AG09319 (cell line): ENCODE measurements at regions not wholly inside any gene's neighbourhood (a gene's known extent, or its start where the extent isn't known, plus 50 kb on each side); places are given as distances from the start of the nearest gene placed in this dataset.

Source experiments
- DNase-seq: peaks from one replicate; pipeline ENCODE4 v3.0.0-alpha.2; 2010; ENCODE audit warnings: low read depth; ENCODE audit errors: extremely low read depth
- TF ChIP-seq, protein P1 (sequence below): IDR thresholded peaks from 2 replicates; pipeline ENCODE4 v1.5.1; 2011; ENCODE audit warnings: low read depth, mild to moderate bottlenecking, inconsistent platforms, low read length, moderate library complexity

DNA sequence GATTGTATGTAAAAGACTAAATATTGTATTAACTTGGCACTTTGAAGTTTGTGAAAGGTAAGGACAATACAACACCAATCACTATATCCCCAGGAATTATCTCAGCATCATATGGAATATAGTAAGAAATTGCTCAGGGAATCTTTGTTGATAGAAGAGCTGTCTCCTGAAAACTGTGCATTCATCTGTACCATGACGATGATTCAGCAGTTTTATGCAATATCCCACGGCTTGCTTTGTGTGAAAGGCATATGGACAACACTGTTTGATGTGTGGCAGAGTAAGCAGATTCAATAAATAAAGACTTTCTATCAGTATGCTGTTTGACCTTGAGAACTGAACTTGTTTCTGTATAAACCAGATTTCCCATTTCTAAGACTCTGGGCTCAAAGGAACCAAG is 147.5 kb upstream of the PLN start:
- TF ChIP-seq, protein P1, sequence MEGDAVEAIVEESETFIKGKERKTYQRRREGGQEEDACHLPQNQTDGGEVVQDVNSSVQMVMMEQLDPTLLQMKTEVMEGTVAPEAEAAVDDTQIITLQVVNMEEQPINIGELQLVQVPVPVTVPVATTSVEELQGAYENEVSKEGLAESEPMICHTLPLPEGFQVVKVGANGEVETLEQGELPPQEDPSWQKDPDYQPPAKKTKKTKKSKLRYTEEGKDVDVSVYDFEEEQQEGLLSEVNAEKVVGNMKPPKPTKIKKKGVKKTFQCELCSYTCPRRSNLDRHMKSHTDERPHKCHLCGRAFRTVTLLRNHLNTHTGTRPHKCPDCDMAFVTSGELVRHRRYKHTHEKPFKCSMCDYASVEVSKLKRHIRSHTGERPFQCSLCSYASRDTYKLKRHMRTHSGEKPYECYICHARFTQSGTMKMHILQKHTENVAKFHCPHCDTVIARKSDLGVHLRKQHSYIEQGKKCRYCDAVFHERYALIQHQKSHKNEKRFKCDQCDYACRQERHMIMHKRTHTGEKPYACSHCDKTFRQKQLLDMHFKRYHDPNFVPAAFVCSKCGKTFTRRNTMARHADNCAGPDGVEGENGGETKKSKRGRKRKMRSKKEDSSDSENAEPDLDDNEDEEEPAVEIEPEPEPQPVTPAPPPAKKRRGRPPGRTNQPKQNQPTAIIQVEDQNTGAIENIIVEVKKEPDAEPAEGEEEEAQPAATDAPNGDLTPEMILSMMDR: no peak
- no peak for DNase-seq

DNA sequence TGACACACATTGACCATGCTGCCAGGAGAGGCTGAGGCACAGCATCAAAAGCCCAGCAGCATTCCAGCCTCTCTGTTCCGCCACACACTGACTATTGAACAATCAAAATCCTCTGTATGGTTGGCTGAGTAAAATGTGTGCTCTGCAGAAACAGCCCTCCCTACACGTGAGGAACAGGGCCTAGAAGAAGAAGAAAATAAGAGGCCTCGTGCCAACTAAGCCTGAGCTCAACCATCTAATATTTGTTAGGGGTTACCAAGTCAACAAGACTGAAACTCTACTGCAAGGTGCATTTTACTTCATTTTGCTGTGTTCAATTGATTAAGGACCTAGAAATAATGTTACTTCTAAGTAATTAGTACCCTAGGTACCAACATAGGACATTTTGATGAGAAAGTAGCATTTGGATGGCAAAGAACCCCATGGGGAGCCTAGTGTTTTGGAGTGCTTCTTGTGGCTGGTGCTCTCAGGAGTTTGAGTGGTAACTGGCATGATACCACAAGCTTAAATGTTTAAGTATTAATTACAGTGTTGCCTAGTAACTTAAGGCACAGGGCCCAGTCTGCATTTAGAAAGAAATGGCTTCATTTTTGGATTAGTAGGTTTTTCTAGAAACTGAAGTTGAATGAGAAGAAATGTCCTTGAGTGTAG is 146.6 kb upstream of the PLN start:
- DNase-seq: no peak
- TF ChIP-seq, protein P1: no peak

DNA sequence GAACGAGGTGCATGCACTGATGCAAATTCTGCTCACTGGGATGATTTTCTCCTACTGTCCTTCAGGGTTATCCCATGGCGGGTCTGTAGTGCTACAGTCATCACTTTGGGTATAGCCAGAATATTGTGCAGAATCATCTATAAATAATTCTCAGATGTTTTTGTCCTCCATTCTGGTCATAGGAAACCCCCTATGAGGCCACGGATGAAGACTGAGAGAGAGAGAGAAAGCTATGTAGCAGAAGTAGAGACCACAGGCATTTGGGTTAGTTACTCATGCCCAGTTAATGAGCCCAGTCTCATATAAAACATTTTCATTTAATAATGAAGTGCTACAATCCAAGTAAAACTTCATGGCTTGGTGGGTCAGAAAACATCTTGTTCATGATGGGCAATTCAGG is 145.1 kb upstream of the PLN start:
- TF ChIP-seq, protein P1: no peak
- DNase-seq: no peak

DNA sequence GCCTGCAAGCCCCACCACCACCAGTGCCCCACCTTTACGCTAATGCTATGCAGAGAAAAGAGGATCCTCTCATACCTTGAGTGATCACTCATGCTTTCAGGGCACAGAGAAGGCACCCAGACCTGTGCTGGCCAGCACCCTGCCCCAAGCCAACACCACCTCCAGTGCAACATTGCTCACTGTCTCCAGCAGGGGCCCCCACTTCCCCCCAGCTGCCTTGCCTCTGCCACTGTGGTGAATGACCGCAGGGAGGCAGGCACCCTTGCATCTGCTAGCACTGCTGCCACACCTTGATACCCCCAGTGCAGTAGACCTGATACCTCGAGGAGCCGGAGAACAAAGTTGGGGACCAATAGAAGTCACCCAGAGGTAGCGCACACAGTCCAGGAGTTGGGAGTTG is 139.2 kb upstream of the PLN start:
- TF ChIP-seq, protein P1: no peak
- no peak for DNase-seq

DNA sequence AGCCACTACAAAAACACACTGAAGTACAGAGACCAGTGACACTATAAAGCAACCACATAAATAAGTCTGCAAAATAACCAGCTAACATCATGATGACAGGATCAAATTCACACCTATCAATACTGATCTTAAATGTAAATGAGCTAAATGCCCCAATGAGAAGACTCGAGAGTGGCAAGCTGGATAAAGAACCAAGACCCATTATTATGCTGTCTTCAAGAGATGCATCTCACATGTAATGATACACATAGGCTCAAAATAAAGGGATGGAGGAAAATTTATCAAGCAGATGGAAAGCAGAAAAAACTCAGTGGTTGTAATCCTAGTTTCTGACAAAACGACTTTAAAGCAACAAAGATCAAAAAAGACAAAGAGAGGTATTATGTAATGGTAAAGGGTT is 138.1 kb upstream of the PLN start:
- TF ChIP-seq, protein P1: no peak
- DNase-seq: no peak
